HG03045 (cell line): ENCODE measurements at regions not wholly inside any gene's neighbourhood (a gene's known extent, or its start where the extent isn't known, plus 50 kb on each side); places are given as distances from the start of the nearest gene placed in this dataset.

Experiments used
- ATAC-seq: cut with Tn5 transposase; IDR thresholded peaks from one replicate; pipeline ENCODE4 v1.9.1; 2021; ENCODE audit warnings: mild to moderate bottlenecking, moderate library complexity; ENCODE audit not compliant: unreplicated experiment

GRCh38 chr18:21162786-21163185 lies 51.2 kb upstream of the ROCK1 start:
- no peak for ATAC-seq

- ATAC-seq = no peak
These were observed 52.3 kb upstream of the ROCK1 start for GRCh38 chr18:21163647-21164547.

GRCh38 chr18:21164548-21165095 lies 53.0 kb upstream of the ROCK1 start:
- no peak for ATAC-seq

GRCh38 chr18:21167641-21168377 lies 56.2 kb upstream of the ROCK1 start:
- no peak for ATAC-seq

GRCh38 chr18:21168880-21169279 lies 57.3 kb upstream of the ROCK1 start:
- no peak for ATAC-seq

GRCh38 chr18:21177822-21178221 lies 64.2 kb upstream of the GREB1L start:
- ATAC-seq = no peak

GRCh38 chr18:21179590-21180220 lies 62.3 kb upstream of the GREB1L start:
- ATAC-seq = peak; percentile 53

- no peak for ATAC-seq
These were observed 61.4 kb upstream of the GREB1L start for GRCh38 chr18:21180588-21180987.

- no peak for ATAC-seq
These were observed 60.3 kb upstream of the GREB1L start for GRCh38 chr18:21181766-21182165.

GRCh38 chr18:21183670-21184069 lies 58.4 kb upstream of the GREB1L start:
- ATAC-seq = no peak

- ATAC-seq = no peak
These were observed 57.5 kb upstream of the GREB1L start for GRCh38 chr18:21184396-21184996.

GRCh38 chr18:21187886-21188285 lies 54.1 kb upstream of the GREB1L start:
- ATAC-seq = no peak

- ATAC-seq = no peak
These were observed 50.3 kb upstream of the GREB1L start for GRCh38 chr18:21191596-21192307.
